SK-N-MC (cell line): ENCODE measurements at regions not wholly inside any gene's neighbourhood (a gene's known extent, or its start where the extent isn't known, plus 50 kb on each side); places are given as distances from the start of the nearest gene placed in this dataset.

Experiments used
- EZH2 ChIP-seq: fragments of 200-600 bp; sonication (generic); IDR thresholded peaks from one replicate; pipeline ENCODE4 v1.6.1; 2017; ENCODE audit warnings: antibody characterized with exemption
- FOXP2 ChIP-seq: optimal IDR thresholded peaks from 2 replicates; pipeline ENCODE3; 2011; ENCODE audit warnings: mild to moderate bottlenecking, moderate library complexity; ENCODE audit not compliant: insufficient read depth; ENCODE audit errors: extremely low read length, control extremely low read depth
- POLR2AphosphoS5 ChIP-seq: IDR thresholded peaks from 2 replicates; pipeline ENCODE4 v1.6.1; 2012; ENCODE audit warnings: mild to moderate bottlenecking, low read depth, low read length, borderline replicate concordance

GRCh38 chrX:5068550-5068949, 1160.1 kb downstream of the NLGN4X start:
- TF ChIP-seq POLR2AphosphoS5 (no peak), EZH2 (no peak), FOXP2 (no peak)
